ENCODE measurements at regions not wholly inside any gene's neighbourhood (a gene's known extent, or its start where the extent isn't known, plus 50 kb on each side); places are given as distances from the start of the nearest gene placed in this dataset.
A peak's percentile ranks its signal among the peaks of the same experiment; 100 is the strongest.

DNA sequence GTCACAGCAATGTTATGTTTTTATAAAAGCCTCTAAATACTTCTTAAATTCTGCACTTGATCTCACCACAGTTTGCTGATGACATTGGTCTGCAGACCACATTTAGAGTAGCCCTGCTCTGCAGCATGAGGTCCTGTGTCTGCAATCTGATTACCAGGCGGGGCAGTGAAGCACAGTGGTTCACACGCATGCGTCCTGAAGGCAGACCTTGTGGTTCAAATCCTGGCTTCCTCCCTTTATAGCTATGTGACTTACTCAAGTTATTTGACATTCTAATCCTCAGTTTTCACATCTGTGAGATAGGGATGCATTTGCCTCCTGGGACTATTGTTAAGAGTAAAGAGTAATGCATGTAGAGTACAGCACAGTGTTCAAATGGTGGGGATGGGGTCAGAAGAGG, 50.3 kb downstream of the BMAL2 start:
- TF ChIP-seq POLR2A (IDR thresholded peaks at IDR 0.05) = no peak
- TF ChIP-seq, protein P1, sequence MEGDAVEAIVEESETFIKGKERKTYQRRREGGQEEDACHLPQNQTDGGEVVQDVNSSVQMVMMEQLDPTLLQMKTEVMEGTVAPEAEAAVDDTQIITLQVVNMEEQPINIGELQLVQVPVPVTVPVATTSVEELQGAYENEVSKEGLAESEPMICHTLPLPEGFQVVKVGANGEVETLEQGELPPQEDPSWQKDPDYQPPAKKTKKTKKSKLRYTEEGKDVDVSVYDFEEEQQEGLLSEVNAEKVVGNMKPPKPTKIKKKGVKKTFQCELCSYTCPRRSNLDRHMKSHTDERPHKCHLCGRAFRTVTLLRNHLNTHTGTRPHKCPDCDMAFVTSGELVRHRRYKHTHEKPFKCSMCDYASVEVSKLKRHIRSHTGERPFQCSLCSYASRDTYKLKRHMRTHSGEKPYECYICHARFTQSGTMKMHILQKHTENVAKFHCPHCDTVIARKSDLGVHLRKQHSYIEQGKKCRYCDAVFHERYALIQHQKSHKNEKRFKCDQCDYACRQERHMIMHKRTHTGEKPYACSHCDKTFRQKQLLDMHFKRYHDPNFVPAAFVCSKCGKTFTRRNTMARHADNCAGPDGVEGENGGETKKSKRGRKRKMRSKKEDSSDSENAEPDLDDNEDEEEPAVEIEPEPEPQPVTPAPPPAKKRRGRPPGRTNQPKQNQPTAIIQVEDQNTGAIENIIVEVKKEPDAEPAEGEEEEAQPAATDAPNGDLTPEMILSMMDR (IDR thresholded peaks at IDR 0.05) = no peak
- intact Hi-C loops (cut with DNase I; ENCODE audit: low total_unique reads) = no loop called here
- 96 to 97% methylated on average over 3 of the region's 3 CpGs for whole genome bisulfite sequencing, 2 donors
- Histone ChIP-seq H3K9me3 (no peaks in the 10 kb centered on the region), H3K27me3 (no peaks in the 10 kb centered on the region), H3K27ac (no peak overlapping the region), H3K4me3 (no peak overlapping the region), H3K4me1 (no peaks in the 10 kb centered on the region), H3K36me3 (ENCODE audit: low read depth, missing control alignments) (no peaks in the 10 kb centered on the region)
- DNase-seq = no peak

DNA sequence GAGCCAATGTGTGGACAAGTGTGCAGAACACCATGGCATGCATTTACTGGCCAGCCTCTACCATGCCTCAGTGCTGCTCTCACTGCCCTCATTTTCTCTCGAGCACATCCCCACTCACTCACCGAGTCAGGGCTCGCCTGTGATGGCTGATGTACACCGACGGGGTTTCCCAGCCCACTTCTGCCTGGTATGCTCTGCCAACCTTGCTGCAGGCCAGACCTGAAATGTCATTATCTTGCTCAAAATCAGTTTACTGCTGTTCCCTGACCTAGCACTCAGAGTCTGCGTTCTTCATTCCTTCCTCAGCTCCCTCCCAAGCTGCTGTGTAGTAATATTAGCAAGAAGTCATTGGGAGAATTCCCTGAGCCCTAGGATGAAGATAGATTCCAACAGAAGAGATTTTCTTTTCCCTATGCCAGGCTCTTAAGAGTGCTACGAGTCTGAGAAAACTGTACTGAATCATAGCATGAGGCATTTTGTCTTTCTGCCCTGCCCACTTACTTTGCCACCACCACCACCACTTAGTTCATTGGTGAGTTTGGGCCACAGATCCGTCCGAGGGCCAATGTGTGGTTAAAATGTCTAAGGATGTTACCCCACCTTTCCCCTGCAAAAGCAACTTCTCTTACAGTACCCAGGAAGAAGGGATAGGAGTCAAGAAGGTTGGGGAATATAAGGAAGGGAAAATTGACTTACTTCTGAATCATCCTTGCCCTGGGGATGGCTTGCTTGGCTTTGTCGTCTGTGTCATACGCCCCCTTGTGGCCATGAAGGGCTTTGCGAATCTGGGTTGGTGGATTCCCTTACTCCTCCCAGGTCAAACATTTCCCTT, 51.0 kb downstream of the BMAL2 start:
- Histone ChIP-seq H3K9me3 (no peaks in the 10 kb centered on the region), H3K27ac (no peak overlapping the region), H3K4me1 (no peaks in the 10 kb centered on the region), H3K27me3 (no peaks in the 10 kb centered on the region), H3K4me3 (no peak overlapping the region), H3K36me3 (ENCODE audit: low read depth, missing control alignments) (no peaks in the 10 kb centered on the region)
- peak; percentile 90 for DNase-seq
- intact Hi-C loops (cut with DNase I; ENCODE audit: low total_unique reads) = no loop called here
- TF ChIP-seq, protein P1 (IDR thresholded peaks at IDR 0.05) = peak; percentile 35 to 92 (median 72)
- no peak for TF ChIP-seq POLR2A (IDR thresholded peaks at IDR 0.05)
- WGBS, 2 donors = 71% methylated on average over 12 of the region's 12 CpGs

DNA sequence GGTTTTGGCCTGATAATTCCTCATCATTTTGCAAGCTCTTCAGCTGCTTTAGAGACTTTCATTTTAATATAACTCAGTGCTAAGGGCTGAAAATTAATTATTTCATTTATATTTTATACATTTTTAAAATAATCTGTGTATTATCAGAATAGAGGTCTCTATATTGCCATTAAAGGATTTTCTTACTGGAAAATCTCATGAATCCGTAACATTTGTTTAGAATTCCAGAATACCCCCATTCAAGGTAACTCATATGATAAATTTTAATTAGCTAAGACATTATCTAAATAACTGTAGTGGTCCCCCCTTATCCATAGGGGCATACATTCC, 51.6 kb downstream of the BMAL2 start:
- WGBS, 2 donors = 89 to 93% methylated on average over 1 of the region's 1 CpG
- H3K27ac ChIP-seq = no peak overlapping the region
- intact Hi-C loops (cut with DNase I; ENCODE audit: low total_unique reads) = no loop called here
- no peaks in the 10 kb centered on the region for H3K9me3 ChIP-seq
- H3K36me3 ChIP-seq (ENCODE audit: low read depth, missing control alignments) = no peaks in the 10 kb centered on the region
- H3K4me1 ChIP-seq = no peaks in the 10 kb centered on the region
- H3K4me3 ChIP-seq = no peak overlapping the region
- no peaks in the 10 kb centered on the region for H3K27me3 ChIP-seq
- DNase-seq = no peak
- no peak for TF ChIP-seq POLR2A (IDR thresholded peaks at IDR 0.05)
- TF ChIP-seq, protein P1 (IDR thresholded peaks at IDR 0.05) = peak in 1 of 3 experiments; percentile 8

DNA sequence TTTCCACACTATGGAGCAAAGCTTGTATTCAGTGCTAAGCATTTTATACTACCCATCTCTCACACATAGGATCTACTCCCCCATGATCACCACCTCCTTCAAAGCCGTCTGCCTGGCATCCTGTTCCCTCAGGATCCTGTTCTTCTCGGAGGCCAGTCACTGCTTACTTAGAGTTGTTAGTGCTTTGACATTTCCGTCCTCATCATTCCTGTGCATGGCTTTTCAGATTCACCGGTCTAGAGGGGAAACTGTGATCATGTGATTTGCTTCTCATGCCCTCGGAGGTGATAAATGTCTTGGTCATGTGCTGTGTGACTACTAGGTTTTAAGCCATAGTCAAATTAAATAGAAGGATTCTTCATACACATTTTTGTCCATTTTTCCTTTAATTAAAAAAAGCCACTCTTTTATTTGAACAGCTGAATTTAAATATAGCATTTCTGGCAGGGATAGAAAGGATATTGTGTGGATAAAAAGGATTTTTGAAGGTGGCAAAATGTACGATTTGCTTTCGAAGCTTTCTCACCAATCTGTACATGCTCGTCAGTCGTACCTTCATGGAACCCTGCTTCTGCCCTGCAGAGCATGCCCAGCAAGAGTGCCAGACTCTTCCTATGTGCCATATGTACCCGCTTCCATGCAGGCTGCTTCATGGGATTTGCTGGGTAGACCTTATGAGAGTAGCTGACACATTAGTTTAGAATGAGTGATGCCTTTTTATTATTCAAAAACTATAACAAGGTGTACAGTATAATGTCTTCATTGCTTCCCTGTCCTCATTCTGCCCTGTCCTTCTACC, 53.3 kb downstream of the BMAL2 start:
- Histone ChIP-seq H3K27ac (no peak overlapping the region), H3K27me3 (no peaks in the 10 kb centered on the region), H3K4me1 (no peaks in the 10 kb centered on the region), H3K9me3 (no peaks in the 10 kb centered on the region), H3K4me3 (no peak overlapping the region), H3K36me3 (ENCODE audit: low read depth, missing control alignments) (no peaks in the 10 kb centered on the region)
- TF ChIP-seq, protein P1 (IDR thresholded peaks at IDR 0.05) = no peak
- intact Hi-C loops (cut with DNase I; ENCODE audit: low total_unique reads) = no loop called here
- 87% methylated on average over 10 of the region's 10 CpGs for WGBS, 2 donors
- no peak for DNase-seq

Data from testis (tissue), 2 donors.